ENCODE measurements at regions not wholly inside any gene's neighbourhood (a gene's known extent, or its start where the extent isn't known, plus 50 kb on each side); places are given as distances from the start of the nearest gene placed in this dataset.
A peak's percentile ranks its signal among the peaks of the same experiment; 100 is the strongest.

- H3K4me3 ChIP-seq: no peak overlapping the region
- intact Hi-C loops (cut with DNase I; ENCODE audit: low total_unique reads): no loop called here
- 78 to 87% (median 83%) methylated on average over 4 of the region's 4 CpGs for WGBS, 5 donors
- DNase-seq: no peak
- H3K27ac ChIP-seq: no peak overlapping the region
- H3K9me3 ChIP-seq: no peaks in the 10 kb centered on the region
- no peaks in the 10 kb centered on the region for H3K27me3 ChIP-seq
- TF ChIP-seq POLR2AphosphoS5 (IDR thresholded peaks at IDR 0.05): no peak
- TF ChIP-seq EP300 (IDR thresholded peaks at IDR 0.05): no peak
- TF ChIP-seq CTCF (IDR thresholded peaks at IDR 0.05): no peak
- TF ChIP-seq POLR2A (IDR thresholded peaks at IDR 0.05): no peak
- no peaks in the 10 kb centered on the region for H3K36me3 ChIP-seq
- peaks cover 0 to 12% (median 5%) of the 10 kb centered on the region in 4 donors for H3K4me1 ChIP-seq
Observed at GRCh38 chr3:28140664-28141063, 100.8 kb upstream of the CMC1 start.

- DNase-seq: no peak
- Histone ChIP-seq H3K4me3 (no peak overlapping the region), H3K4me1 (peaks cover 0 to 9% (median 0%) of the 10 kb centered on the region in 4 donors), H3K27me3 (no peaks in the 10 kb centered on the region), H3K36me3 (no peaks in the 10 kb centered on the region), H3K9me3 (peaks cover 0 to 7% (median 5%) of the 10 kb centered on the region in 4 donors), H3K27ac (no peak overlapping the region)
- no peak for TF ChIP-seq POLR2AphosphoS5 (IDR thresholded peaks at IDR 0.05)
- no peak for TF ChIP-seq EP300 (IDR thresholded peaks at IDR 0.05)
- TF ChIP-seq CTCF (IDR thresholded peaks at IDR 0.05): no peak
- no peak for TF ChIP-seq POLR2A (IDR thresholded peaks at IDR 0.05)
- intact Hi-C loops (cut with DNase I; ENCODE audit: low total_unique reads): no loop called here
Observed at GRCh38 chr3:28149960-28150359, 91.5 kb upstream of the CMC1 start.

- no peak overlapping the region for H3K4me3 ChIP-seq
- H3K36me3 ChIP-seq: no peaks in the 10 kb centered on the region
- no peak overlapping the region for H3K27ac ChIP-seq
- intact Hi-C loops (cut with DNase I; ENCODE audit: low total_unique reads): no loop called here
- TF ChIP-seq CTCF (IDR thresholded peaks at IDR 0.05) (no peak), POLR2AphosphoS5 (IDR thresholded peaks at IDR 0.05) (no peak), POLR2A (IDR thresholded peaks at IDR 0.05) (no peak), EP300 (IDR thresholded peaks at IDR 0.05) (no peak)
- peaks cover 0 to 7% (median 5%) of the 10 kb centered on the region in 4 donors for H3K9me3 ChIP-seq
- peaks cover 0 to 9% (median 0%) of the 10 kb centered on the region in 4 donors for H3K4me1 ChIP-seq
- peak in 1 of 2 donors; percentile 28 for DNase-seq
- no peaks in the 10 kb centered on the region for H3K27me3 ChIP-seq
Observed at GRCh38 chr3:28150465-28151206, 90.8 kb upstream of the CMC1 start.

- no peaks in the 10 kb centered on the region for H3K27me3 ChIP-seq
- no peak for DNase-seq
- no peak overlapping the region for H3K27ac ChIP-seq
- TF ChIP-seq EP300 (IDR thresholded peaks at IDR 0.05) (no peak), POLR2AphosphoS5 (IDR thresholded peaks at IDR 0.05) (no peak)
- peaks cover 0 to 9% (median 0%) of the 10 kb centered on the region in 4 donors for H3K4me1 ChIP-seq
- peaks cover 0 to 7% (median 5%) of the 10 kb centered on the region in 4 donors for H3K9me3 ChIP-seq
- H3K4me3 ChIP-seq: no peak overlapping the region
- intact Hi-C loops (cut with DNase I; ENCODE audit: low total_unique reads): no loop called here
- no peaks in the 10 kb centered on the region for H3K36me3 ChIP-seq
- 55 to 74% (median 69%) methylated on average over 2 of the region's 2 CpGs for WGBS, 5 donors
Observed at GRCh38 chr3:28151207-28151550, 90.2 kb upstream of the CMC1 start.

GRCh38 chr3:28151608-28152228 lies 89.7 kb upstream of the CMC1 start:
- peak overlapping the region in 4 of 5 donors; percentile 6 to 35 (median 21) for H3K27ac ChIP-seq
- intact Hi-C loops (cut with DNase I; ENCODE audit: low total_unique reads): no loop called here
- TF ChIP-seq EP300 (IDR thresholded peaks at IDR 0.05) (no peak), POLR2AphosphoS5 (IDR thresholded peaks at IDR 0.05) (no peak), CTCF (IDR thresholded peaks at IDR 0.05) (no peak), POLR2A (IDR thresholded peaks at IDR 0.05) (no peak)

More at GRCh38 chr3:28151608-28152228, 89.7 kb upstream of the CMC1 start:
- peak in 1 of 2 donors; percentile 32 for DNase-seq
- H3K4me1 ChIP-seq: peaks cover 0 to 9% (median 0%) of the 10 kb centered on the region in 4 donors
- H3K27me3 ChIP-seq: no peaks in the 10 kb centered on the region
- H3K9me3 ChIP-seq: peaks cover 0 to 7% (median 5%) of the 10 kb centered on the region in 4 donors
- no peaks in the 10 kb centered on the region for H3K36me3 ChIP-seq
- no peak overlapping the region for H3K4me3 ChIP-seq
